Progenitor cell of endocrine pancreas (in vitro differentiated cells): ENCODE measurements at regions not wholly inside any gene's neighbourhood (a gene's known extent, or its start where the extent isn't known, plus 50 kb on each side); places are given as distances from the start of the nearest gene placed in this dataset.

Experiments used
- DNase-seq: peaks from one replicate; pipeline ENCODE4 v3.0.0; 2021; ENCODE audit warnings: low spot score; ENCODE audit not compliant: unreplicated experiment
- H3K27ac Mint-ChIP-seq: 2 replicates; pipeline ENCODE4 v1.8.0; 2021; ENCODE audit warnings: mild to moderate bottlenecking, moderate library complexity, mixed read lengths
- H3K27me3 Mint-ChIP-seq: 2 replicates; pipeline ENCODE4 v1.8.0; 2021; ENCODE audit warnings: mixed read lengths
- H3K36me3 Mint-ChIP-seq: 2 replicates; pipeline ENCODE4 v1.8.0; 2022; ENCODE audit warnings: mixed read lengths; ENCODE audit not compliant: insufficient read depth
- H3K4me1 Mint-ChIP-seq: 2 replicates; pipeline ENCODE4 v1.8.0; 2021; ENCODE audit warnings: low read depth, mixed read lengths
- H3K4me3 Mint-ChIP-seq: 2 replicates; pipeline ENCODE4 v1.8.0; 2021; ENCODE audit warnings: low read depth, mild to moderate bottlenecking, moderate library complexity, mixed read lengths
- H3K9me3 Mint-ChIP-seq: 2 replicates; pipeline ENCODE4 v1.8.0; 2021; ENCODE audit warnings: low read depth, mixed read lengths
- TF ChIP-seq, protein P1 (sequence below): fragments of 200-600 bp; sonication (generic); IDR thresholded peaks from one replicate; pipeline ENCODE4 v1.5.0; 2021; ENCODE audit warnings: antibody characterized with exemption, mild to moderate bottlenecking; ENCODE audit not compliant: unreplicated experiment

DNA sequence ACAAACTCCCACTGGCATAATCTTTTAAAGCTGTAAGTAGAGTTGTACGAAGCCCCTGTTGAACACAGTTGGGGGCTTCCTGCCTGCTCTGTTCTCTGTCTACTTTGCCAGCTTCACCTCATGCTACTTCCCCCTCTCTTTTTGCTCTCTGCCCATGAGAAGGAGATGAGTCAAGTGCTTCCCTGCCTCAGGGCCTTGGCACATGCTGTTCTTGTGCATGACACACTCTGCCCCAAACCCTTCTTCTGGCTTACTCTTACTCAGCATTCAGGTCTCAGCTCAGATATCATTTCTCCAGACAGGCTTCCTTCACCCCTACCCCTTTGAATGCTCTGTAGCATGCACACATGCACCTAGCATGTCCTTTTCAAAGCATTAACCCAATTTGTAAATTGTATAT lies 208.8 kb downstream of the FOXD2 start:
- H3K4me1 Mint-ChIP-seq = peaks cover 15% of the 10 kb centered on the region
- no peaks in the 10 kb centered on the region for H3K9me3 Mint-ChIP-seq
- TF ChIP-seq, protein P1, sequence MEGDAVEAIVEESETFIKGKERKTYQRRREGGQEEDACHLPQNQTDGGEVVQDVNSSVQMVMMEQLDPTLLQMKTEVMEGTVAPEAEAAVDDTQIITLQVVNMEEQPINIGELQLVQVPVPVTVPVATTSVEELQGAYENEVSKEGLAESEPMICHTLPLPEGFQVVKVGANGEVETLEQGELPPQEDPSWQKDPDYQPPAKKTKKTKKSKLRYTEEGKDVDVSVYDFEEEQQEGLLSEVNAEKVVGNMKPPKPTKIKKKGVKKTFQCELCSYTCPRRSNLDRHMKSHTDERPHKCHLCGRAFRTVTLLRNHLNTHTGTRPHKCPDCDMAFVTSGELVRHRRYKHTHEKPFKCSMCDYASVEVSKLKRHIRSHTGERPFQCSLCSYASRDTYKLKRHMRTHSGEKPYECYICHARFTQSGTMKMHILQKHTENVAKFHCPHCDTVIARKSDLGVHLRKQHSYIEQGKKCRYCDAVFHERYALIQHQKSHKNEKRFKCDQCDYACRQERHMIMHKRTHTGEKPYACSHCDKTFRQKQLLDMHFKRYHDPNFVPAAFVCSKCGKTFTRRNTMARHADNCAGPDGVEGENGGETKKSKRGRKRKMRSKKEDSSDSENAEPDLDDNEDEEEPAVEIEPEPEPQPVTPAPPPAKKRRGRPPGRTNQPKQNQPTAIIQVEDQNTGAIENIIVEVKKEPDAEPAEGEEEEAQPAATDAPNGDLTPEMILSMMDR = no peak
- DNase-seq = no peak
- no peaks in the 10 kb centered on the region for H3K36me3 Mint-ChIP-seq
- H3K4me3 Mint-ChIP-seq = no peak overlapping the region
- H3K27me3 Mint-ChIP-seq = peaks cover 51% of the 10 kb centered on the region
- H3K27ac Mint-ChIP-seq = no peak overlapping the region

DNA sequence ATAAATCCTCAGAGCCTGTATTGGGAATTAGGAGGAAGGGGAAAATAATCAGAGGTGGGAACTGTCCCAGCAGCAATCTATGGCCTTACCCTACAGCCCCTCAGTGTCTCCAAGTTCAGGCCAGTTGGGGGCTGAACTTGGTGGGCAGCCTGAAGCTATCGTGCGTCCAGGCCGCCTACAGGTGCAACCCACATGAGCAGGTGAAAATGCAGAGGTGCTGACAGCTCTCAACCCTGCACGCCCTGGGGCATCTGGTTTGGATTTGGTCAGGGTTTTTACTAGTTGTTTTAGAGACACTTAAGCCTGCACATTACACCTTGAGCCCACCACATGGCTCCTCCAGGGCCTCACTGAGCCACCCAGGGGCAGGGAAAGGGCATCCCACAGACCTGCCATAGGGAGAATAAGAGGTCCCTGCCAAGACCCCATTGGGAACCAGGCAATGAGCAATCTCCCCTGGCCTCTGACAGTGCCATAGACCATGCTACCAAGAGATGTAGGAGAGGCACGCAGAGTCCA lies 209.5 kb downstream of the FOXD2 start:
- no peak for DNase-seq
- Mint-ChIP-seq H3K36me3 (no peaks in the 10 kb centered on the region), H3K9me3 (no peaks in the 10 kb centered on the region), H3K27ac (no peak overlapping the region), H3K27me3 (peaks cover 48% of the 10 kb centered on the region), H3K4me1 (peaks cover 18% of the 10 kb centered on the region), H3K4me3 (no peak overlapping the region)
- TF ChIP-seq, protein P1 = no peak

- TF ChIP-seq, protein P1 = no peak
- no peaks in the 10 kb centered on the region for H3K9me3 Mint-ChIP-seq
- H3K4me1 Mint-ChIP-seq = peaks cover 18% of the 10 kb centered on the region
- no peaks in the 10 kb centered on the region for H3K36me3 Mint-ChIP-seq
- H3K4me3 Mint-ChIP-seq = no peak overlapping the region
- H3K27me3 Mint-ChIP-seq = peaks cover 42% of the 10 kb centered on the region
- H3K27ac Mint-ChIP-seq = peak overlapping the region; percentile 43
- no peak for DNase-seq
Measured at GRCh38 chr1:47650205-47650604, 212.4 kb downstream of the FOXD2 start.

- TF ChIP-seq, protein P1 = no peak
- Mint-ChIP-seq H3K4me3 (no peak overlapping the region), H3K27me3 (peaks cover 40% of the 10 kb centered on the region), H3K27ac (no peak overlapping the region), H3K36me3 (no peaks in the 10 kb centered on the region), H3K9me3 (no peaks in the 10 kb centered on the region), H3K4me1 (peaks cover 18% of the 10 kb centered on the region)
- DNase-seq = no peak
Measured at GRCh38 chr1:47650611-47651010, 212.8 kb downstream of the FOXD2 start.

GRCh38 chr1:47651311-47652089 lies 213.7 kb downstream of the FOXD2 start:
- no peaks in the 10 kb centered on the region for H3K9me3 Mint-ChIP-seq
- no peak for DNase-seq
- peaks cover 40% of the 10 kb centered on the region for H3K27me3 Mint-ChIP-seq
- peaks cover 18% of the 10 kb centered on the region for H3K4me1 Mint-ChIP-seq
- no peak overlapping the region for H3K4me3 Mint-ChIP-seq
- no peaks in the 10 kb centered on the region for H3K36me3 Mint-ChIP-seq
- H3K27ac Mint-ChIP-seq = peak overlapping the region; percentile 1
- TF ChIP-seq, protein P1 = no peak
